ENCODE measurements at regions not wholly inside any gene's neighbourhood (a gene's known extent, or its start where the extent isn't known, plus 50 kb on each side); places are given as distances from the start of the nearest gene placed in this dataset.

GRCh38 chr4:57504139-57504538, 394.0 kb upstream of the IGFBP7 start:
- Mint-ChIP-seq H3K4me3 (ENCODE audit: unreplicated experiment) (no peak overlapping the region), H3K27ac (ENCODE audit: unreplicated experiment) (no peak overlapping the region), H3K9me3 (ENCODE audit: unreplicated experiment) (no peaks in the 10 kb centered on the region), H3K4me1 (ENCODE audit: low read depth, unreplicated experiment) (no peaks in the 10 kb centered on the region), H3K36me3 (ENCODE audit: unreplicated experiment) (no peaks in the 10 kb centered on the region), H3K27me3 (ENCODE audit: unreplicated experiment) (no peaks in the 10 kb centered on the region)
- TF ChIP-seq CTCF (IDR thresholded peaks at IDR 0.05; ENCODE audit: partially characterized antibody, unreplicated experiment): no peak
- DNase-seq: no peak

GRCh38 chr4:57501720-57502119, 391.5 kb upstream of the IGFBP7 start:
- Mint-ChIP-seq H3K36me3 (ENCODE audit: unreplicated experiment) (no peaks in the 10 kb centered on the region), H3K4me1 (ENCODE audit: low read depth, unreplicated experiment) (no peaks in the 10 kb centered on the region), H3K9me3 (ENCODE audit: unreplicated experiment) (no peaks in the 10 kb centered on the region), H3K27me3 (ENCODE audit: unreplicated experiment) (no peaks in the 10 kb centered on the region), H3K27ac (ENCODE audit: unreplicated experiment) (no peak overlapping the region), H3K4me3 (ENCODE audit: unreplicated experiment) (no peak overlapping the region)
- TF ChIP-seq CTCF (IDR thresholded peaks at IDR 0.05; ENCODE audit: partially characterized antibody, unreplicated experiment): no peak
- no peak for DNase-seq

- TF ChIP-seq CTCF (IDR thresholded peaks at IDR 0.05; ENCODE audit: partially characterized antibody, unreplicated experiment): no peak
These were observed 389.6 kb upstream of the IGFBP7 start for GRCh38 chr4:57499786-57500185.

GRCh38 chr4:57498251-57498650, 388.1 kb upstream of the IGFBP7 start:
- Mint-ChIP-seq H3K27me3 (ENCODE audit: unreplicated experiment) (no peaks in the 10 kb centered on the region), H3K36me3 (ENCODE audit: unreplicated experiment) (no peaks in the 10 kb centered on the region), H3K9me3 (ENCODE audit: unreplicated experiment) (no peaks in the 10 kb centered on the region), H3K4me3 (ENCODE audit: unreplicated experiment) (no peak overlapping the region), H3K4me1 (ENCODE audit: low read depth, unreplicated experiment) (no peaks in the 10 kb centered on the region), H3K27ac (ENCODE audit: unreplicated experiment) (no peak overlapping the region)
- DNase-seq: no peak
- no peak for TF ChIP-seq CTCF (IDR thresholded peaks at IDR 0.05; ENCODE audit: partially characterized antibody, unreplicated experiment)

More at GRCh38 chr4:57499786-57500185, 389.6 kb upstream of the IGFBP7 start:
- H3K27ac Mint-ChIP-seq (ENCODE audit: unreplicated experiment): no peak overlapping the region
- no peaks in the 10 kb centered on the region for H3K36me3 Mint-ChIP-seq (ENCODE audit: unreplicated experiment)
- H3K27me3 Mint-ChIP-seq (ENCODE audit: unreplicated experiment): no peaks in the 10 kb centered on the region
- H3K4me1 Mint-ChIP-seq (ENCODE audit: low read depth, unreplicated experiment): no peaks in the 10 kb centered on the region
- H3K9me3 Mint-ChIP-seq (ENCODE audit: unreplicated experiment): no peaks in the 10 kb centered on the region
- no peak for DNase-seq
- no peak overlapping the region for H3K4me3 Mint-ChIP-seq (ENCODE audit: unreplicated experiment)

GRCh38 chr4:57496697-57497471, 386.7 kb upstream of the IGFBP7 start:
- no peak overlapping the region for H3K27ac Mint-ChIP-seq (ENCODE audit: unreplicated experiment)
- no peak for DNase-seq
- no peak for TF ChIP-seq CTCF (IDR thresholded peaks at IDR 0.05; ENCODE audit: partially characterized antibody, unreplicated experiment)
- H3K4me3 Mint-ChIP-seq (ENCODE audit: unreplicated experiment): no peak overlapping the region
- H3K36me3 Mint-ChIP-seq (ENCODE audit: unreplicated experiment): no peaks in the 10 kb centered on the region
- H3K27me3 Mint-ChIP-seq (ENCODE audit: unreplicated experiment): no peaks in the 10 kb centered on the region
- no peaks in the 10 kb centered on the region for H3K9me3 Mint-ChIP-seq (ENCODE audit: unreplicated experiment)
- H3K4me1 Mint-ChIP-seq (ENCODE audit: low read depth, unreplicated experiment): no peaks in the 10 kb centered on the region
